Fibroblast of lung (primary cell): ENCODE measurements at regions not wholly inside any gene's neighbourhood (a gene's known extent, or its start where the extent isn't known, plus 50 kb on each side); places are given as distances from the start of the nearest gene placed in this dataset.

Source experiments
- CTCF ChIP-seq, 2 donors: IDR thresholded peaks in 1 of 2; conservative IDR thresholded peaks in 1 of 2; 1 replicate in 1 of 2; 2 replicates in 1 of 2; pipeline ENCODE4 v1.5.1; 2011 to 2012; ENCODE audit warnings: low read length in 2 of 2, control low read depth in 1 of 2, inconsistent platforms in 1 of 2, low read depth in 1 of 2, mild to moderate bottlenecking in 1 of 2
- EZH2 ChIP-seq: IDR thresholded peaks from 2 replicates; pipeline ENCODE4 v1.5.1; 2012; ENCODE audit warnings: low read length, control low read depth, mild to moderate bottlenecking; ENCODE audit errors: missing control alignments

GRCh38 chr3:182133752-182134151 is 422.0 kb downstream of the SOX2 start:
- TF ChIP-seq CTCF (conservative IDR thresholded peaks at IDR 0.05 in 1 of 2, IDR thresholded peaks at IDR 0.05 in 1 of 2; ENCODE audit: low read depth in 1 of 2, low read length in 2 of 2): no peak
- no peak for TF ChIP-seq EZH2
